Adipocyte (in vitro differentiated cells): ENCODE measurements at regions not wholly inside any gene's neighbourhood (a gene's known extent, or its start where the extent isn't known, plus 50 kb on each side); places are given as distances from the start of the nearest gene placed in this dataset.

ENCODE experiments used
- DNase-seq: peaks from one replicate; pipeline ENCODE4 v3.0.0-alpha.2; 2015; ENCODE audit warnings: low read depth
- H3K27me3 ChIP-seq: replicated peaks from 2 replicates; pipeline ENCODE4 v1.7.0; 2013; ENCODE audit warnings: mild to moderate bottlenecking, low read length, moderate library complexity; ENCODE audit not compliant: control insufficient read depth, insufficient read depth
- H3K36me3 ChIP-seq: 2 replicates; pipeline ENCODE4 v1.7.0; 2013; ENCODE audit warnings: low read length, mild to moderate bottlenecking, moderate library complexity; ENCODE audit not compliant: control insufficient read depth, insufficient read depth, severe bottlenecking
- H3K4me1 ChIP-seq: 2 replicates; pipeline ENCODE4 v1.7.0; 2013; ENCODE audit warnings: mild to moderate bottlenecking, low read length, moderate library complexity; ENCODE audit not compliant: control insufficient read depth, insufficient read depth
- H3K4me3 ChIP-seq: 2 replicates; pipeline ENCODE4 v1.7.0; 2013; ENCODE audit warnings: mild to moderate bottlenecking, low read length, moderate library complexity
- H3K9ac ChIP-seq: 2 replicates; pipeline ENCODE4 v1.7.0; 2013; ENCODE audit warnings: mild to moderate bottlenecking, low read length, moderate library complexity
- H3K9me3 ChIP-seq: 2 replicates; pipeline ENCODE4 v1.7.0; 2013; ENCODE audit warnings: mild to moderate bottlenecking, low read length, moderate library complexity; ENCODE audit not compliant: control insufficient read depth

DNA sequence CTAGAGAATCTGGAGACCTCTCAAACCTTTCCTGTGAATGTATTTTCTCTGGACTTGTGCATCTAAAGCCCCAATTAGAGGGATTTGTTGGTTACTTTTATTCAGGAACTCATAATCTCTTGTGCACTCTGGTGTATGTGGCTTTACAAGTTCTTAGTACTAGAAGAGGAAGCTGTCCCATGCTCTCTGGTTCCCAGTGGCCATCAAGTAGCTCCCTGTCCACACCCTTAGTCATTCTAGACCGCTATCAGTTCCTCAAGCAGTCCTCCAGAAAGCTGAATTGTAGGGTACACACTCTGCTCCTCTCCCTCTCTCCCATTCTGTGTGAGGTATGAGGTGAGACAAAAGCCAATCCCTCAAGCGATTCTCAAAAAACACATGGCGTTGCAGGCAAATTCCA, 470.3 kb downstream of the PTPRC start:
- Histone ChIP-seq H3K36me3 (no peaks in the 10 kb centered on the region), H3K4me3 (no peak overlapping the region), H3K27me3 (no peaks in the 10 kb centered on the region), H3K9me3 (peaks cover 11% of the 10 kb centered on the region), H3K4me1 (no peaks in the 10 kb centered on the region), H3K9ac (no peak overlapping the region)
- DNase-seq = no peak

DNA sequence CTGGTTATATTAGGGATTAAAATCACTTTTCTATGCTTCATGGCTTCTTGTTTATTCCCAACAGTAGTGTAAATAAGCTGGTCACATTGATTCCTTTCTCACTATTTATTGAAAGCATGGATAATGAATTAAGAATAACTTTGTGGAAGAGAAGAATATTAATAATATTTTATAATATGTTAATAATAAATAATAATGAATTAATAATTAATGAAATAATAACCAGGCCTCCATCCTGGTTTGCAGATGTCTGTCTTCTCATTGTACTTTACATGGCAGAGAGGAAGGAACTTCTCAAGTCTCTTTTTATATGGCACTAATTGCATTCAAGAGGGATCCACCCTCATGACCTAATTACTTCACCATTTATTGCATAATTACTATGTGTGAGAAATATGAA, 473.5 kb downstream of the PTPRC start:
- no peak overlapping the region for H3K4me3 ChIP-seq
- no peaks in the 10 kb centered on the region for H3K27me3 ChIP-seq
- DNase-seq = no peak
- H3K9ac ChIP-seq = no peak overlapping the region
- no peaks in the 10 kb centered on the region for H3K4me1 ChIP-seq
- H3K36me3 ChIP-seq = no peaks in the 10 kb centered on the region
- peaks cover 5% of the 10 kb centered on the region for H3K9me3 ChIP-seq

DNA sequence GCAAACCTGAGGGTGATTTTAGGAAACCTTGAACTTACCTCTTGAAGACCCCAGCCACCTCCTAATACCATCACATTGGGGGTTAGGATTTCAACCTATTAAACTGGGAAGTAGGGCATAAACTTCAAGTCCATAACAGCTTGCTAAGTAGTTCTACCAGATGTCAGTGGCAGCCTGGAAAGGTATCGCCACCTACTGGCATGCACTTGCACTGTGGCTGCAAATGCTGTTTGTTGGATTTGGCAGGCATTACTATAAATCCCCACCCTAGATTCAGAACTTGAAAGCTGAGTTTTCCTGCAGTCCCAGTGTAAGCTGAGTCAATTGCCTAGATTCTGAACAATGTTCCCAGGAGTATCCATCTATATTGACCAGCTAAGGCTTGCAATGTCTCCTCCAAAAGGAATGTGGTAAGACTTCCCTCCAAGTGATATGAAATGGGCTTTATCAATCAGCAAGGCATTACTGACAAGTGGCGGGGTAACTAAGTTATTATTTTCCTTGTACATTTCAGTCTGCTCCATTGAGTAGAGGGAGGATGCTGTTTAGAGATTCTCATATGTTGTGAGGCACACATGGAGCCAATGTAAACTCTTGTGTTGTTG, 474.5 kb downstream of the PTPRC start:
- Histone ChIP-seq H3K27me3 (no peaks in the 10 kb centered on the region), H3K36me3 (no peaks in the 10 kb centered on the region), H3K4me3 (no peak overlapping the region), H3K4me1 (no peaks in the 10 kb centered on the region), H3K9me3 (peaks cover 5% of the 10 kb centered on the region), H3K9ac (no peak overlapping the region)
- peak; percentile 70 for DNase-seq

DNA sequence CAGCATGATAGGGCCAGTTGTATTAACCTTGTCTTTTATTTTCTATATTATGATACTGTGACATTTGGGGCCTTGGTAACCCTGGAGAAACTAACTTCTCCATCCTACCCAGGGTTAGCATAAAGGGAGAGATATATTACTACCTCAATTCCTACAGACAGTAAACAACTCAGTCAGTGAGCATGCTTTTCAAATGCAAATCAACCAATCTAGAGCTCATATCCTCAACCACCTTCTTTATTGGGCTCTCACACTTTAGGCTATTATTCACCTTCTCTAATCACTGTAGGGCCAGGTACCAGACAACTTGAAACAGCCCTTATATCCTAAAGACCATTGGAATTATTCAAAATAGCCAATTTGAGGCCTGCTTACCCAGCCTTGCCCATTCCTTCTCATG, 477.6 kb downstream of the PTPRC start:
- Histone ChIP-seq H3K36me3 (no peaks in the 10 kb centered on the region), H3K4me3 (no peak overlapping the region), H3K4me1 (no peaks in the 10 kb centered on the region), H3K9ac (no peak overlapping the region), H3K9me3 (peaks cover 5% of the 10 kb centered on the region), H3K27me3 (no peaks in the 10 kb centered on the region)
- DNase-seq = no peak

DNA sequence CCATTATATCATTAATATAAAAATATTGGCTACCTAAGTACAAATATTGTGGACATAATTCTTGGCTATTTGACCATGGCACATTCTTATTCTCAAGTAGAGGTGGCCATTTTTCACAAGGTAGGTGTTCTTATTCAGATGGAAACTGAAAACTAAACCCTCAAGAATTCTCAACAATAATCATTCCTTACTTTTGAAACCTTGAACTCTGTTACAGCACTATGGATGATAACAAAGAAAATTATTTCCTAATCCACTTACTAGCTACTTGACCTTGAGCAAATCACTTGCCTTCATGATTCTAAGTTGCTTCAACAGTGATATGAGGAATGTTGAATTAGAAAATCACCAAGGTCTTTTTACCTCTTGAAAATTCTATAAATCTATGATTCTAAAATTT, 482.2 kb downstream of the PTPRC start:
- DNase-seq = no peak
- no peaks in the 10 kb centered on the region for H3K4me1 ChIP-seq
- H3K9me3 ChIP-seq = no peaks in the 10 kb centered on the region
- H3K9ac ChIP-seq = no peak overlapping the region
- no peaks in the 10 kb centered on the region for H3K36me3 ChIP-seq
- H3K4me3 ChIP-seq = no peak overlapping the region
- H3K27me3 ChIP-seq = no peaks in the 10 kb centered on the region

DNA sequence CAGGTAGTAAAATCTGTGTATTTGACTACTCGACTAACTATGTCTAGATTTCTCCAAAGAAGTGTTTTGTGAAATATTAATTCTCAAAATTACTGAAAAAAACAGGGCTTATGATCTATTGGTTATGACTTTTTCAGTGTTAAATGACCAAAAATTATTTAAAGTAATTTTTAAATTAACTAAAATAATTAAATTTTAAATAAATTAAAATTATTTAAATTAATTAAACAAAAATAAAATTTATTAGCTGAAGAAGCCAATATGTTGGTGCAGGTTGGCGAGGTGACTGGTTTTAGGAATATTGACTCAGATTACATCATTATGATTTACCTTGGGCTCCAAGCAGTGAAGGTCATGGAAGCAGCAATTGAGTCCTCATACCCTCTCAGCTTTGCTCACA, 483.2 kb downstream of the PTPRC start:
- H3K36me3 ChIP-seq = no peaks in the 10 kb centered on the region

DNA sequence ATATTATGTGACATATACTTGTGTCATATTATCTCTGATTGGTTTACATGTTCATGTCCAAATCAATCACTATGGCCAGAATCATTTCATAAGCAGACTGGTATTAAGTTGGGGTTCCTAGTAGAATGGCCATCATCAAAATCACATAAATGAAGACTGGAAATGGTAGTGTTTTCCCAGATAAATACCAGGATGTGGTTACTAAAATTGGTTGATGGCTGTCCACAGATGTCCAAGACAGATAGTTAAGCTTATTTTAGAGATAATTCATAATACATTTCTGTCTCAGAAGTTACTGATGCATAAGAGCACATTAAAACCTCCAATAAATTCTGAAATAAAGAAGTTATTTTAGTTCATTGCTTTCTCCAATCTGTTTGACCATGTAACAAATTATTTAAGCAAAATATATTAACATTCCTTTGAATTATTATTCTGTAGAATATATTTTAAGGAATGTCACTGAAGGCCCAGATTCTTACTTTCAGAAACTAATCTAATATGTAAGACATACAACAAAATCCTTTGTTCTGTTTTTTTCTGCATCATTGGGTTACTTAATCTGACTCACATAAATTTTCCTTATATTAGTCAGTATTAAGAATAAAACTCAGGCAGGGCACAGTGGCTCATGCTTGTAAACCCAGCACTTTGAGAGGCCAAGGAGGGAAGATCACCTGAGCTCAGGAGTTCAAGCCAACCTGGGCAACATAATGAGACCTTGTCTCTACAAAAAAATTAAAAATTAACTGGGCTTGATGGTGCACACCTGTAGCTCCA, 483.9 kb downstream of the PTPRC start:
- Histone ChIP-seq H3K36me3 (no peaks in the 10 kb centered on the region), H3K4me1 (no peaks in the 10 kb centered on the region), H3K9ac (no peak overlapping the region), H3K9me3 (no peaks in the 10 kb centered on the region), H3K4me3 (no peak overlapping the region), H3K27me3 (no peaks in the 10 kb centered on the region)
- no peak for DNase-seq

More for the DNA sequence above, 483.2 kb downstream of the PTPRC start:
- Histone ChIP-seq H3K4me3 (no peak overlapping the region), H3K9ac (no peak overlapping the region), H3K9me3 (no peaks in the 10 kb centered on the region), H3K27me3 (no peaks in the 10 kb centered on the region), H3K4me1 (no peaks in the 10 kb centered on the region)
- DNase-seq = no peak

DNA sequence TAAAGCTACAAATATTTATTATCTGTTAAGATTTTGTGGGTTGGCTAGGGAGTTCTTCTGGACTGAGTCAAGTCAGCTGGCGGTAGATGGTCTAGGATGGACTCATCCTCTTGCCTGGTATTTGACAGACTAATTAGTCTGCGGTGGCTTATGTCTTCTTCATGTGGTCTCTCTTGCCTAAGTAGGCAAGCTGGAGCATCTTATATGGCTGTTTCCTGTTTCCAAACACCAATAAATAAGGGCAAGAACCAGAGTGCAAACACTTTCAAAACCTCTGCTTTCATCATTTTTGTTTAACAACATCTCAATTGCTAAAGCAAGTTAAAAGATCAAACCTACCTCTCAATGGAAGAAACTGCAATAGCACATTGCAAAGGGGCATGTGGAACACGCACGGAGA, 484.8 kb downstream of the PTPRC start:
- no peaks in the 10 kb centered on the region for H3K9me3 ChIP-seq
- no peaks in the 10 kb centered on the region for H3K27me3 ChIP-seq
- no peaks in the 10 kb centered on the region for H3K4me1 ChIP-seq
- DNase-seq = no peak
- no peak overlapping the region for H3K9ac ChIP-seq
- H3K4me3 ChIP-seq = no peak overlapping the region
- no peaks in the 10 kb centered on the region for H3K36me3 ChIP-seq

DNA sequence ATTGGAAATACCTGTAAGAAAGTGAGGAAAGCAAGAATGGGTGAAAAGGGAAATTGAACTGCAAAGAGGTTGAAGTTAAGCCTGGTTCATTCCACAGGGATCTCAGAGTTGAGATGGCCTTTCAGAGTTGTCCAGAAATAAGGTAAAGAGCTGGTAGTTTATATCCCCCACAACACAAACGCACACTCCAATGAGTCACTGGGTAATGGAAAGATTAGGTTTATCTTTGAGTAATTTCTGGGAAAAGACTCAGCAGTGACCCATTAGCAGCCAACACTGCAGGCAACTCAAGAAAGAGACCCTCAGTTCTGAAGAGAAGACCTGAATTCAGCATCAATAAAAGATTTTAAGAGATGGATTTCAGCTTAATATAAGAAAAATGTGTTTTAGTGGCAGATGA, 485.5 kb downstream of the PTPRC start:
- Histone ChIP-seq H3K9me3 (no peaks in the 10 kb centered on the region), H3K36me3 (no peaks in the 10 kb centered on the region), H3K9ac (no peak overlapping the region), H3K4me3 (no peak overlapping the region), H3K27me3 (no peaks in the 10 kb centered on the region), H3K4me1 (no peaks in the 10 kb centered on the region)
- DNase-seq = no peak

DNA sequence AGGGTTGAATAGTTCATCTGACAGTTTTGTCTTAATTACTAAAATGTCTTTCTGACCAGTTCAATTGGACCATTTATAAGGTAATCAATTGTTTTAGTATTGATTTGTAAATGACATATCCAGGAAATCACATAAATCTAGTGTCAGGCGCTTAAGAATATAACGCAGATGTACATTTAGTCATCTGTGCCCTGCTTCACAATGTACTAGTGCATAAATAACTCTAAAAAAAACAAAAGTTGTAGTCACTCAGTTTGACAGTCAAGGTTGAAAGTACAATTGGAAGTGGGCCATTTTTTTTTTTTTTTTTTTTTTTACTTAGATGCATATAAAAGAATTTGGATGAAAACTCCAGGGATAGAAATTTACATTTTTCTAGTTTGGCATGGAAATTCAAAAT, 490.4 kb downstream of the PTPRC start:
- Histone ChIP-seq H3K9ac (no peak overlapping the region), H3K4me3 (no peak overlapping the region), H3K27me3 (no peaks in the 10 kb centered on the region)

DNA sequence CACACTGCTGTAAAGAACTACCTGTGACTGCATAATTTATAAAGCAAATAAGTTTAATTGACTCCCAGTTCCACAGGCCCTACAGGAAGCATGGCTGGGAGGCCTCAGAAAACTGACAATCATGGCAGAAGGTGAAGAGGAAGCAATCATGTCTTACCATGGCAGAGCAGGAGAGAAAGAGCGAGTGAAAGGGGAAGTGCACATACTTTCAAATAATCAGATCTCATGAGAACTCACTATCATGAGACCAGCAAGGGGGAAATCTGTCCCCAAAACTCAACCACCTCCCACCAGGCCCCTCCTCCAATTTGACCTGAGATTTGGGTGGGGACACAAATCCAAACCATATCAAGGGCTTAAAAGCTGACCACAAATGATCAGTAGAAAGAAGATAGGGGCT, 493.2 kb downstream of the PTPRC start:
- no peak for DNase-seq
- H3K9ac ChIP-seq = no peak overlapping the region
- no peaks in the 10 kb centered on the region for H3K4me1 ChIP-seq
- no peaks in the 10 kb centered on the region for H3K9me3 ChIP-seq
- H3K27me3 ChIP-seq = no peaks in the 10 kb centered on the region
- H3K4me3 ChIP-seq = no peak overlapping the region
- H3K36me3 ChIP-seq = no peaks in the 10 kb centered on the region

More for the DNA sequence above, 490.4 kb downstream of the PTPRC start:
- no peaks in the 10 kb centered on the region for H3K36me3 ChIP-seq
- H3K9me3 ChIP-seq = no peaks in the 10 kb centered on the region
- no peak for DNase-seq
- no peaks in the 10 kb centered on the region for H3K4me1 ChIP-seq

DNA sequence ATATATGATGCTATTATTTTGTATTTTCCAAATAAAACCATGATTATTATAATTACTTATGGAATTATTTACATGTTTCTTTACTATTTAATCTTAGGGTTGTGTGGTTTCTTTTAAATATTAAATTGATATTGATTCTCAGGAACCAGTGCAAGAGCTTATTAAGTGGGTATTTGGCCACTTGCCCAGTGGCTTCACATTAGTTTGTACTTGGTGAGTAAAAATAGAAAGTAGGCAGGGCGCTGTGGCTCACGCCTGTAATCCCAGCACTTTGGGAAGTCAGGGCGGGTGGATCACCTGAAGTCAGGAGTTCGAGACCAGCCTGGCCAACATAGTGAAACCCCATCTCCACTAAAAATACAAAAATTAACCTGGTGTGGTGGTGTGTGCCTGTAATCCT, 497.1 kb downstream of the PTPRC start:
- no peak for DNase-seq
- Histone ChIP-seq H3K9ac (no peak overlapping the region), H3K4me1 (no peaks in the 10 kb centered on the region), H3K4me3 (no peak overlapping the region), H3K27me3 (no peaks in the 10 kb centered on the region), H3K9me3 (no peaks in the 10 kb centered on the region), H3K36me3 (no peaks in the 10 kb centered on the region)
